ENCODE measurements at regions not wholly inside any gene's neighbourhood (a gene's known extent, or its start where the extent isn't known, plus 50 kb on each side); places are given as distances from the start of the nearest gene placed in this dataset.

DNA sequence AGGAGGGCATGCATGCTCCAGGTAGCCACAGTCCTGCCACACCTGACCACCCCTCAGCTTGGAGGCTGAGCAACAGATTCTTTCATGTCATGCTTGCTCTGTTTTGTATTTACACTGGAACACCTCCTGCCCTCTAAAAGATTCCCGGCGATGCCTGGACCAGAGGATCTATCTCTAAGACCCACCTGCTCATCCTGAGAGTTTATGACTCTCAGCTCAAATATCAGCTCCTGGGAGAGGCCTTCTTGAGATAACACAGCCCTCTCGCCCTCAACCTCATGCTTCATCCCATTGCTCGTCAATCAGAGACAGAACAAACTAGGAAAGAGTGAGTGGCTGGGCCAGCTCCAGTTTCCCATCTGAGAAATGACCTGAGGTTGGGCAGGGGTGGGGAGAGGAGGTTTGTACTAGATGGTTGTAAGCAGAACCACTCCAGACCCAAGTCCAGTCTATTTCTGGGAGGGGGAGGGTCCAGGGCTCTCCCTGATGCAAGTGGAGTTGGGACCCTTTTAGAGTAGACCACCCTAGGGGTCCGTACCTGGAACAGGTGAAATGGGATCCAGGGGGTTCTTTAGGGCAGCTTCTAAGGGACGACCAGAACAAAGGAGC lies 524.5 kb downstream of the MATN1 start:
- no peak for TF ChIP-seq TAF1 (IDR thresholded peaks at IDR 0.05; ENCODE audit: borderline replicate concordance, insufficient read depth, low read length)
- no peak for TF ChIP-seq POLR2AphosphoS5 (IDR thresholded peaks at IDR 0.05; ENCODE audit: low read depth, low read length)
- TF ChIP-seq SIN3A (IDR thresholded peaks at IDR 0.05; ENCODE audit: borderline replicate concordance, insufficient read depth, low read length): no peak
- no peak for TF ChIP-seq REST (IDR thresholded peaks at IDR 0.05; ENCODE audit: insufficient read depth in 1 of 2, low read depth in 2 of 2, low read length in 2 of 2)
- no peak for TF ChIP-seq FOXP2 (optimal IDR thresholded peaks at IDR 0.05; ENCODE audit: borderline replicate concordance, extremely low read depth, extremely low read length, insufficient read depth)

GRCh38 chr1:30198451-30198760 lies 525.0 kb downstream of the MATN1 start:
- no peak for TF ChIP-seq TAF1 (IDR thresholded peaks at IDR 0.05; ENCODE audit: borderline replicate concordance, insufficient read depth, low read length)
- TF ChIP-seq POLR2AphosphoS5 (IDR thresholded peaks at IDR 0.05; ENCODE audit: low read depth, low read length): no peak
- no peak for TF ChIP-seq REST (IDR thresholded peaks at IDR 0.05; ENCODE audit: insufficient read depth in 1 of 2, low read depth in 2 of 2, low read length in 2 of 2)
- no peak for TF ChIP-seq FOXP2 (optimal IDR thresholded peaks at IDR 0.05; ENCODE audit: borderline replicate concordance, extremely low read depth, extremely low read length, insufficient read depth)
- no peak for TF ChIP-seq SIN3A (IDR thresholded peaks at IDR 0.05; ENCODE audit: borderline replicate concordance, insufficient read depth, low read length)

- TF ChIP-seq REST (IDR thresholded peaks at IDR 0.05; ENCODE audit: insufficient read depth in 1 of 2, low read depth in 2 of 2, low read length in 2 of 2) (no peak), POLR2AphosphoS5 (IDR thresholded peaks at IDR 0.05; ENCODE audit: low read depth, low read length) (no peak), TAF1 (IDR thresholded peaks at IDR 0.05; ENCODE audit: borderline replicate concordance, insufficient read depth, low read length) (no peak), FOXP2 (optimal IDR thresholded peaks at IDR 0.05; ENCODE audit: borderline replicate concordance, extremely low read depth, extremely low read length, insufficient read depth) (no peak), SIN3A (IDR thresholded peaks at IDR 0.05; ENCODE audit: borderline replicate concordance, insufficient read depth, low read length) (no peak)
Observed at GRCh38 chr1:30197639-30198450, 525.5 kb downstream of the MATN1 start.

DNA sequence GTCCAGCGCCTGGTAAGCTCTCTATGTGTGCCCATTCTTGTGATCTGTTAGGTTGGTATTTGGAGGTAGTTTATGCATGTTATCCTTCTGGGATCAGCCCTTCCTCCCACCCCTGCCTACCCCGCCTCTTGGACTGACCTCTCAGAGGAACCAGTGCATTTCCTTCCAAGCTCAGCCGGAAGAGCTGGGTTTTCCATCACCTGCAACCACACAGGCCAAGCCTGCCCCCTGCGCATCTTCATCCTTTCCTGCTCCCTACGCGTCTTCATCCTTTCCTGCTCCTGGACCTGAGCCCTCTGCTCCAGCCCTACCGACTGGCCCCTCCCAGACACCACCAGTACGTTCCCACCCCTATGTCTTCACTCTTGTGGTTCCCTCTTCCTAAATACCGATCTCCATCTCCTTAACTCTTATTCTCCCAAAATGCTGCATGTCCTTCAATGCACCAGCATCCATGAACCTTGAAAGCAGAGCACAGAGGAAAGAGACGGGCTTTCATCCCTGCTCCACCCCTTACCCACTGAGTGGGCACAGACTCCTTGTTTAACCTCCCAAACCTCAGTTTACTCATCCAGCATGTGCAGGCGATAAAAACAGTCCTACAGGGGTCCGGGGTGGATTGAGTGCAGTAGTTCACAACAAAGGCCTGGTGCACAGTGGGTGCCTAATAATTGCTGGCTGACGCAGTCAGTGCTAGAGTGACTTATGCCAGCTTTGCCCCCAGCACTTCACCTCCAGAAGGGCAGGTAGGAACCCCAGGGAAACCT lies 526.3 kb downstream of the MATN1 start:
- TF ChIP-seq FOXP2 (optimal IDR thresholded peaks at IDR 0.05; ENCODE audit: borderline replicate concordance, extremely low read depth, extremely low read length, insufficient read depth) (peak; percentile 20), POLR2AphosphoS5 (IDR thresholded peaks at IDR 0.05; ENCODE audit: low read depth, low read length) (no peak)

GRCh38 chr1:30196457-30196856 lies 526.9 kb downstream of the MATN1 start:
- TF ChIP-seq TAF1 (IDR thresholded peaks at IDR 0.05; ENCODE audit: borderline replicate concordance, insufficient read depth, low read length) (no peak), POLR2AphosphoS5 (IDR thresholded peaks at IDR 0.05; ENCODE audit: low read depth, low read length) (no peak), REST (IDR thresholded peaks at IDR 0.05; ENCODE audit: insufficient read depth in 1 of 2, low read depth in 2 of 2, low read length in 2 of 2) (no peak), FOXP2 (optimal IDR thresholded peaks at IDR 0.05; ENCODE audit: borderline replicate concordance, extremely low read depth, extremely low read length, insufficient read depth) (no peak), SIN3A (IDR thresholded peaks at IDR 0.05; ENCODE audit: borderline replicate concordance, insufficient read depth, low read length) (no peak)

Measured in PFSK-1 (cell line).